Fibroblast of the aortic adventitia (primary cell): ENCODE measurements at regions not wholly inside any gene's neighbourhood (a gene's known extent, or its start where the extent isn't known, plus 50 kb on each side); places are given as distances from the start of the nearest gene placed in this dataset.

Experiments used
- DNase-seq: peaks from one replicate; pipeline ENCODE4 v3.0.0-alpha.2; 2010; ENCODE audit warnings: low read depth
- H3K4me3 ChIP-seq: 2 replicates; pipeline ENCODE4 v1.5.1; 2011; ENCODE audit warnings: low read depth, mild to moderate bottlenecking, control low read depth, low read length, moderate library complexity
- CTCF ChIP-seq: IDR thresholded peaks from 2 replicates; pipeline ENCODE4 v1.5.1; 2011; ENCODE audit warnings: mild to moderate bottlenecking, low read length, control low read depth, inconsistent platforms; ENCODE audit not compliant: insufficient read depth

GRCh38 chr3:117846238-117846637 is 1136.7 kb downstream of the TUSC7 start:
- H3K4me3 ChIP-seq: no peak overlapping the region
- no peak for TF ChIP-seq CTCF
- no peak for DNase-seq

GRCh38 chr3:117848606-117849005 is 1139.0 kb downstream of the TUSC7 start:
- no peak for TF ChIP-seq CTCF
- H3K4me3 ChIP-seq: no peak overlapping the region
- no peak for DNase-seq

- no peak for TF ChIP-seq CTCF
- H3K4me3 ChIP-seq: no peak overlapping the region
- DNase-seq: peak; percentile 56
Measured at GRCh38 chr3:117853923-117854668, 1144.5 kb downstream of the TUSC7 start.

- DNase-seq: peak; percentile 47
- no peak for TF ChIP-seq CTCF
Measured at GRCh38 chr3:117856354-117856753, 1146.8 kb downstream of the TUSC7 start.

GRCh38 chr3:117863146-117863545 is 1153.6 kb downstream of the TUSC7 start:
- no peak for TF ChIP-seq CTCF

More at GRCh38 chr3:117856354-117856753, 1146.8 kb downstream of the TUSC7 start:
- no peak overlapping the region for H3K4me3 ChIP-seq

GRCh38 chr3:117865338-117865737 is 1155.8 kb downstream of the TUSC7 start:
- no peak for TF ChIP-seq CTCF
- DNase-seq: no peak

More at GRCh38 chr3:117863146-117863545, 1153.6 kb downstream of the TUSC7 start:
- no peak for DNase-seq
- no peak overlapping the region for H3K4me3 ChIP-seq

GRCh38 chr3:117868766-117869165 is 1159.2 kb downstream of the TUSC7 start:
- DNase-seq: no peak
- no peak overlapping the region for H3K4me3 ChIP-seq
- TF ChIP-seq CTCF: no peak

More at GRCh38 chr3:117865338-117865737, 1155.8 kb downstream of the TUSC7 start:
- H3K4me3 ChIP-seq: no peak overlapping the region
